Hematopoietic multipotent progenitor cell treated with erythropoietin and hydrocortisone succinate and interleukin-3 and kit ligand, for 6 days (in vitro differentiated cells): ENCODE measurements at regions not wholly inside any gene's neighbourhood (a gene's known extent, or its start where the extent isn't known, plus 50 kb on each side); places are given as distances from the start of the nearest gene placed in this dataset.
"Not testable (repeated sequence)": the region's sequence is repeated elsewhere in the genome, so short reads cannot be mapped to it uniquely, and the experiment has no call there.

Experiments
- DNase-seq: peaks from one replicate; pipeline ENCODE4 v3.0.0-alpha.2; 2015

GRCh38 chr7:98778421-98778820, 91.4 kb downstream of the TMEM130 start:
- no peak for DNase-seq

GRCh38 chr7:98779800-98780587, 89.8 kb downstream of the TMEM130 start:
- peak; percentile 24 for DNase-seq

- no peak for DNase-seq
Observed at GRCh38 chr7:98784216-98784785, 85.5 kb downstream of the TMEM130 start.

GRCh38 chr7:98785929-98786571, 83.8 kb downstream of the TMEM130 start:
- DNase-seq, result no peak

- DNase-seq, result no peak
Observed at GRCh38 chr7:98788966-98789365, 80.8 kb downstream of the TMEM130 start.

GRCh38 chr7:98794453-98794852, 75.4 kb downstream of the TMEM130 start:
- DNase-seq, result not testable (repeated sequence)

GRCh38 chr7:98795741-98796493, 73.9 kb downstream of the TMEM130 start:
- DNase-seq, result no peak
